K562 (cell line): ENCODE measurements at regions not wholly inside any gene's neighbourhood (a gene's known extent, or its start where the extent isn't known, plus 50 kb on each side); places are given as distances from the start of the nearest gene placed in this dataset.
A peak's percentile ranks its signal among the peaks of the same experiment; 100 is the strongest.

Source experiments
- ATAC-seq: fragments of 200-7000 bp; cut with Tn5 transposase; 3 replicates; pipeline ENCODE4 v1.9.1; 2020; ENCODE audit warnings: moderate library complexity
- BruUV-seq: library from RNA; stranded (reverse); fragments of 400-500 nt; replicated peaks from 2 replicates; lab custom pipeline; 2021; lab: Mats Ljungman, UMichigan
- CTCF ChIA-PET: fragments of 300-600 bp; formaldehyde crosslinking; extraction: SDS; loops from one replicate; lab custom pipeline; 2021; ENCODE audit warnings: low intra/inter-chr PET ratio; lab: Yijun Ruan, JAX
- POLR2A ChIA-PET: fragments of 300-600, 350-650 bp; sonication (Branson Sonifier 250); formaldehyde crosslinking; extraction: SDS; loops from one replicate; lab custom pipeline; 2021; ENCODE audit warnings: antibody characterized with exemption, inconsistent platforms; lab: Yijun Ruan, JAX
- DNase-seq, 4 experiments: peaks; one replicate each; pipeline versions ENCODE4 v3.0.0 to v3.0.0-alpha.2; 2011 to 2018; ENCODE audit warnings: low spot score in 3 of 4, mixed read lengths in 3 of 4; ENCODE audit errors: extremely low read depth in 1 of 4
- FAIRE-seq: peaks from 2 replicates; lab custom pipeline; 2011; peaks lifted over from hg19 to GRCh38; lab: Jason Lieb, UNC
- H2AFZ ChIP-seq: 2 replicates; pipeline ENCODE4 v1.6.0; 2011; ENCODE audit warnings: low read depth, low read length, control low read depth, inconsistent platforms
- H3K27ac ChIP-seq: fragments of 200-600 bp; 3 replicates; pipeline ENCODE4 v1.8.0; 2011; ENCODE audit warnings: low read depth, mild to moderate bottlenecking, control low read depth, inconsistent platforms, low read length, moderate library complexity, mixed read lengths; ENCODE audit errors: extremely low read depth
- H3K27me3 ChIP-seq, 2 experiments: fragments of 300-600 bp in 1 of 2; 2 replicates in 1 of 2; 3 replicates in 1 of 2; pipeline versions ENCODE4 v1.6.0 to v1.8.0; 2011; ENCODE audit warnings: inconsistent platforms in 2 of 2, low read length in 2 of 2, mild to moderate bottlenecking in 1 of 2, mixed read lengths in 1 of 2, moderate library complexity in 1 of 2; ENCODE audit not compliant: control insufficient read depth in 2 of 2, insufficient read depth in 2 of 2
- H3K36me3 ChIP-seq: fragments of 300-600 bp; 3 replicates; pipeline ENCODE4 v1.8.0; 2011; ENCODE audit warnings: mild to moderate bottlenecking, low read length, inconsistent platforms; ENCODE audit not compliant: control insufficient read depth, insufficient read depth
- H3K4me1 ChIP-seq, 2 experiments: fragments of 200-600 bp in 1 of 2; replicated peaks in 1 of 2; 2 replicates in 1 of 2; 3 replicates in 1 of 2; pipeline versions ENCODE4 v1.5.1 to v1.8.0; 2011; ENCODE audit warnings: inconsistent platforms in 2 of 2, low read length in 2 of 2, mild to moderate bottlenecking in 1 of 2, mixed read lengths in 1 of 2, moderate library complexity in 1 of 2; ENCODE audit not compliant: control insufficient read depth in 2 of 2, insufficient read depth in 2 of 2
- H3K4me2 ChIP-seq: 2 replicates; pipeline ENCODE4 v1.6.1; 2011; ENCODE audit warnings: low read length, control low read depth, inconsistent platforms, mixed read lengths; ENCODE audit not compliant: insufficient read depth
- H3K4me3 ChIP-seq: fragments of 200-600 bp; sonication (generic), shearing (Covaris generic); 2 replicates; pipeline ENCODE4 v1.5.1; 2016; ENCODE audit warnings: control low read depth, inconsistent platforms
- H3K79me2 ChIP-seq: fragments of 200-600 bp; 3 replicates; pipeline ENCODE4 v1.8.0; 2011; ENCODE audit warnings: low read length, inconsistent platforms; ENCODE audit not compliant: control insufficient read depth, insufficient read depth
- H3K9ac ChIP-seq, 2 experiments: 2 replicates each; pipeline versions ENCODE4 v1.6.0 to v1.6.1; 2011; ENCODE audit warnings: low read depth in 2 of 2, low read length in 2 of 2, control low read depth in 1 of 2, inconsistent platforms in 1 of 2, mild to moderate bottlenecking in 1 of 2, mixed read lengths in 1 of 2; ENCODE audit not compliant: insufficient read depth in 1 of 2
- H3K9me1 ChIP-seq: one replicate; pipeline ENCODE4 v1.6.0; 2011; ENCODE audit warnings: inconsistent platforms, mild to moderate bottlenecking, low read length, moderate library complexity; ENCODE audit not compliant: control insufficient read depth, insufficient read depth
- H3K9me3 ChIP-seq: replicated peaks from 2 replicates; pipeline ENCODE4 v1.5.1; 2011; ENCODE audit warnings: low read depth, low read length, inconsistent platforms; ENCODE audit not compliant: control insufficient read depth, insufficient read depth
- H4K20me1 ChIP-seq: replicated peaks from 2 replicates; pipeline ENCODE4 v1.6.1; 2011; ENCODE audit warnings: low read length, inconsistent platforms, mixed read lengths; ENCODE audit not compliant: control insufficient read depth, insufficient read depth
- ADNP ChIP-seq: fragments of 200-800 bp; sonication (Bioruptor generic); IDR thresholded peaks from 2 replicates; pipeline ENCODE4 v1.6.1; 2016; ENCODE audit warnings: missing genetic modification characterization, missing compliant biosample characterization
- DDX20 ChIP-seq: fragments of 450-650 bp; IDR thresholded peaks from 2 replicates; pipeline ENCODE4 v1.6.1; 2016; ENCODE audit warnings: missing genetic modification characterization, low read depth, mild to moderate bottlenecking, missing compliant biosample characterization, moderate library complexity
- E2F8 ChIP-seq: fragments of 450-650 bp; IDR thresholded peaks from 2 replicates; pipeline ENCODE4 v1.7.1; 2018; ENCODE audit warnings: mild to moderate bottlenecking, low read depth; ENCODE audit not compliant: partially characterized antibody
- E4F1 ChIP-seq: fragments of 250-450 bp; sonication (Bioruptor Pico); IDR thresholded peaks from 2 replicates; pipeline ENCODE4 v1.5.0; 2021; ENCODE audit warnings: mild to moderate bottlenecking, borderline replicate concordance
- HNRNPH1 ChIP-seq: fragments of 200-400 bp; formaldehyde crosslinking; optimal IDR thresholded peaks from 2 replicates; pipeline ENCODE3; 2017; ENCODE audit warnings: low read depth, mild to moderate bottlenecking, low read length, moderate library complexity
- ILF3 ChIP-seq: fragments of 450-650 bp; IDR thresholded peaks from 2 replicates; pipeline ENCODE4 v1.6.1; 2018; ENCODE audit warnings: antibody characterized with exemption, mild to moderate bottlenecking, moderate library complexity, borderline replicate concordance
- MED1 ChIP-seq: sonication (generic); formaldehyde crosslinking; IDR thresholded peaks from 2 replicates; pipeline ENCODE4 v1.8.1; 2023; ENCODE audit warnings: missing genetic modification reagents, borderline replicate concordance
- MEIS2 ChIP-seq: fragments of 450-650 bp; IDR thresholded peaks from 2 replicates; pipeline ENCODE4 v1.6.1; 2014; ENCODE audit warnings: mild to moderate bottlenecking; ENCODE audit not compliant: partially characterized antibody
- MYNN ChIP-seq, 2 experiments: sonication (generic); formaldehyde crosslinking in 1 of 2; IDR thresholded peaks; 2 replicates each; pipeline versions ENCODE4 v1.5.0 to v1.6.1; 2016 to 2020; ENCODE audit warnings: antibody characterized with exemption in 1 of 2, missing genetic modification reagents in 1 of 2
- ZNF253 ChIP-seq: fragments of 250-450 bp; sonication (Bioruptor Pico); conservative IDR thresholded peaks from 2 replicates; pipeline ENCODE4 v1.6.1; 2021; ENCODE audit warnings: mild to moderate bottlenecking
- ZNF384 ChIP-seq: IDR thresholded peaks from 2 replicates; pipeline ENCODE4 v1.6.1; 2012; ENCODE audit warnings: low read depth, low read length, improper control_type of control experiment
- ZNF398 ChIP-seq: fragments of 250-450 bp; sonication (Bioruptor Pico); IDR thresholded peaks from 2 replicates; pipeline ENCODE4 v1.8.0; 2021; ENCODE audit warnings: moderate library complexity, mild to moderate bottlenecking, inconsistent platforms
- ZNF644 ChIP-seq: fragments of 200-800 bp; sonication (Bioruptor generic); IDR thresholded peaks from 2 replicates; pipeline ENCODE4 v1.6.1; 2016; ENCODE audit warnings: low read depth, missing genetic modification characterization, missing compliant biosample characterization
- ZNF76 ChIP-seq: fragments of 250-450 bp; sonication (Bioruptor Pico); IDR thresholded peaks from 2 replicates; pipeline ENCODE4 v1.4.0; 2020; ENCODE audit warnings: mild to moderate bottlenecking, moderate library complexity, borderline replicate concordance
- WGBS: fragments of 100-300 bp; shearing (Covaris generic); methylation state at CpG from one replicate; pipeline ENCODE4 v1.1.6; 2016; ENCODE audit warnings: low coverage, mixed read lengths; ENCODE audit not compliant: insufficient coverage; ENCODE audit errors: missing lambda C conversion rate; 5-methylcytosine and 5-hydroxymethylcytosine counted together
- in situ Hi-C: fragments of 300-500 bp; cut with MboI; formaldehyde crosslinking; loops from 4 replicates; pipeline ENCODE4 v1.15.0; 2018; ENCODE audit warnings: inconsistent platforms, mixed read lengths
- intact Hi-C: fragments of 100-400 bp; cut with micrococcal nuclease; formaldehyde crosslinking; loops from 2 replicates; pipeline ENCODE4 v1.14.2; 2022

GRCh38 chr10:21069929-21070700 lies 173.0 kb upstream of the NEBL start:
- Histone ChIP-seq H3K9ac (no peak overlapping the region), H3K79me2 (no peaks in the 10 kb centered on the region), H3K9me3 (no peaks in the 10 kb centered on the region), H2AFZ (no peak overlapping the region), H3K36me3 (no peaks in the 10 kb centered on the region), H3K4me1 (no peaks in the 10 kb centered on the region), H3K9me1 (no peaks in the 10 kb centered on the region), H3K4me2 (no peak overlapping the region), H4K20me1 (no peaks in the 10 kb centered on the region), H3K4me3 (no peak overlapping the region), H3K27me3 (0 out of 5 replicates have a peak, but pooled peaks cover 0 to 5% of the 10 kb centered on the region in 2 experiments), H3K27ac (no peak overlapping the region)
- no peak for FAIRE-seq
- intact Hi-C loops (no loop called here), in situ Hi-C loops (loop anchor here (25.0 kb wide), 1 partner anchor 892 kb away; no protein-coding TSS in a partner anchor)
- ChIA-PET CTCF (no interaction called here), POLR2A (interaction anchor here (0.8 kb wide), 1 partner anchor 233 kb away, joined by 3 read pairs; no protein-coding TSS in a partner anchor)
- 32% methylated on average over 10 of the region's 10 CpGs for WGBS
- no peak for DNase-seq
- peak; percentile 68 for ATAC-seq
- no TSS peak for BruUV-seq
- TF ChIP-seq MEIS2: no peak
- TF ChIP-seq HNRNPH1: no peak
- TF ChIP-seq E2F8: no peak
- no peak for TF ChIP-seq ILF3
- no peak for TF ChIP-seq ZNF398
- no peak for TF ChIP-seq ZNF384
- TF ChIP-seq MED1 (CRISPR knock-in tag): no peak
- no peak for TF ChIP-seq ZNF253 (CRISPR knock-in tag)
- no peak for TF ChIP-seq ZNF76 (CRISPR knock-in tag)
- no peak for TF ChIP-seq DDX20 (tag)
- TF ChIP-seq E4F1 (CRISPR knock-in tag): no peak
- no peak for TF ChIP-seq MYNN (IDR thresholded peaks at IDR 0.05)
- no peak for TF ChIP-seq MYNN (CRISPR knock-in tag; IDR thresholded peaks at IDR 0.05)
- no peak for TF ChIP-seq ADNP (tag)
- no peak for TF ChIP-seq ZNF644 (tag)
